ENCODE measurements at regions not wholly inside any gene's neighbourhood (a gene's known extent, or its start where the extent isn't known, plus 50 kb on each side); places are given as distances from the start of the nearest gene placed in this dataset.

GRCh38 chr11:127598476-127598875 lies 597.9 kb upstream of the KIRREL3 start:
- DNase-seq (ENCODE audit: low spot score) = no peak

- no peak for DNase-seq (ENCODE audit: low spot score)
Observed at GRCh38 chr11:127596433-127596832, 595.9 kb upstream of the KIRREL3 start.

GRCh38 chr11:127592371-127592770 lies 591.8 kb upstream of the KIRREL3 start:
- no peak for DNase-seq (ENCODE audit: low spot score)

- no peak for DNase-seq (ENCODE audit: low spot score)
Observed at GRCh38 chr11:127590314-127590713, 589.7 kb upstream of the KIRREL3 start.

GRCh38 chr11:127588431-127588830 lies 587.9 kb upstream of the KIRREL3 start:
- no peak for DNase-seq (ENCODE audit: low spot score)

- no peak for DNase-seq (ENCODE audit: low spot score)
Observed at GRCh38 chr11:127587511-127587910, 586.9 kb upstream of the KIRREL3 start.

- no peak for DNase-seq (ENCODE audit: low spot score)
Observed at GRCh38 chr11:127576210-127576609, 575.6 kb upstream of the KIRREL3 start.

GRCh38 chr11:127574478-127574877 lies 573.9 kb upstream of the KIRREL3 start:
- no peak for DNase-seq (ENCODE audit: low spot score)

- DNase-seq (ENCODE audit: low spot score) = no peak
Observed at GRCh38 chr11:127568891-127569290, 568.3 kb upstream of the KIRREL3 start.

GRCh38 chr11:127567237-127567932 lies 566.8 kb upstream of the KIRREL3 start:
- DNase-seq (ENCODE audit: low spot score) = no peak

- no peak for DNase-seq (ENCODE audit: low spot score)
Observed at GRCh38 chr11:127564810-127565209, 564.2 kb upstream of the KIRREL3 start.

- no peak for DNase-seq (ENCODE audit: low spot score)
Observed at GRCh38 chr11:127559978-127560377, 559.4 kb upstream of the KIRREL3 start.

- no peak for DNase-seq (ENCODE audit: low spot score)
Observed at GRCh38 chr11:127552446-127552845, 551.9 kb upstream of the KIRREL3 start.

GRCh38 chr11:127531167-127531566 lies 530.6 kb upstream of the KIRREL3 start:
- DNase-seq (ENCODE audit: low spot score) = no peak

- DNase-seq (ENCODE audit: low spot score) = no peak
Observed at GRCh38 chr11:127528297-127528696, 527.7 kb upstream of the KIRREL3 start.

- no peak for DNase-seq (ENCODE audit: low spot score)
Observed at GRCh38 chr11:127524618-127525017, 524.0 kb upstream of the KIRREL3 start.

GRCh38 chr11:127521413-127521812 lies 520.8 kb upstream of the KIRREL3 start:
- DNase-seq (ENCODE audit: low spot score) = no peak

- no peak for DNase-seq (ENCODE audit: low spot score)
Observed at GRCh38 chr11:127507851-127508250, 507.3 kb upstream of the KIRREL3 start.

GRCh38 chr11:127506647-127507046 lies 506.1 kb upstream of the KIRREL3 start:
- no peak for DNase-seq (ENCODE audit: low spot score)

GRCh38 chr11:127506126-127506525 lies 505.6 kb upstream of the KIRREL3 start:
- no peak for DNase-seq (ENCODE audit: low spot score)

- no peak for DNase-seq (ENCODE audit: low spot score)
Observed at GRCh38 chr11:127496165-127496564, 495.6 kb upstream of the KIRREL3 start.

- no peak for DNase-seq (ENCODE audit: low spot score)
Observed at GRCh38 chr11:127493330-127494022, 492.9 kb upstream of the KIRREL3 start.

GRCh38 chr11:127492029-127492428 lies 491.5 kb upstream of the KIRREL3 start:
- DNase-seq (ENCODE audit: low spot score) = no peak

GRCh38 chr11:127491589-127491988 lies 491.0 kb upstream of the KIRREL3 start:
- DNase-seq (ENCODE audit: low spot score) = no peak

Measured in CD4-positive, alpha-beta T cell treated with Interleukin-6 at 100 ng/mL for 8 hours (primary cell).